ENCODE measurements at regions not wholly inside any gene's neighbourhood (a gene's known extent, or its start where the extent isn't known, plus 50 kb on each side); places are given as distances from the start of the nearest gene placed in this dataset.

DNA sequence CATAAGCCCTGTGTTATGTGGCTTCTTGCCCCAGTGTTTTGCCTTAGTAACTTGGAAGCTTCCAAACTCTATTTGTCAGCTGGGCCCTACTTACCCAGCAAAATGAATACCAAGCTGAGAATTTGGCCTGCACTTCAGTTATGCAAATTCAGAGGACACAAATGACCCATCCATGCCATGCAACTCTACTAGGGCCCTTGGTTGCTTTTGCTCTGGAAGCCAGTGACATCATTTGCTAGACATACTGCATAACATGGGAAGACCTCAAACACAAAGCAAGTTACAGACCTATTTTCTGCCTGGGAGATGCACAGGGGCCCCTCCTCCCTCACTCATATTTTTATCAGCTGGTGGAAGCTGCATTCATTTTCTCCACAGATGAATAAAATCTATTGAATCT is 90.2 kb upstream of the PPM1H start:
- TF ChIP-seq CTCF (IDR thresholded peaks at IDR 0.05) (no peak), POLR2A (IDR thresholded peaks at IDR 0.05) (no peak)
